IMR-90 (cell line): ENCODE measurements at regions not wholly inside any gene's neighbourhood (a gene's known extent, or its start where the extent isn't known, plus 50 kb on each side); places are given as distances from the start of the nearest gene placed in this dataset.
A peak's percentile ranks its signal among the peaks of the same experiment; 100 is the strongest.

Experiments used
- ATAC-seq: fragments of 200-7000 bp; cut with Tn5 transposase; 2 replicates; pipeline ENCODE4 v1.9.1; 2020; ENCODE audit warnings: low read depth, mild to moderate bottlenecking, moderate library complexity
- BruUV-seq: library from RNA; stranded (reverse); fragments of 400-500 nt; replicated peaks from 2 replicates; lab custom pipeline; 2021; lab: Mats Ljungman, UMichigan
- CTCF ChIA-PET: fragments of 300-600 bp; formaldehyde crosslinking; extraction: SDS; loops from one replicate; lab custom pipeline; 2021; ENCODE audit warnings: antibody characterized with exemption; lab: Yijun Ruan, JAX
- POLR2A ChIA-PET: fragments of 300-600 bp; sonication (Branson Sonifier 250); formaldehyde crosslinking; loops from one replicate; lab custom pipeline; 2022; ENCODE audit warnings: antibody characterized with exemption; ENCODE audit not compliant: unreplicated experiment; lab: Charles Lee
- DNase-seq: peaks from one replicate; pipeline ENCODE4 v3.0.0; 2013
- H2AFZ ChIP-seq: replicated peaks from 2 replicates; pipeline ENCODE3; 2013; ENCODE audit warnings: low read length, mild to moderate bottlenecking; ENCODE audit not compliant: poor library complexity
- H2AK5ac ChIP-seq: 2 replicates; pipeline ENCODE4 v1.6.1; 2013; ENCODE audit warnings: low read depth, low read length, inconsistent platforms
- H2AK9ac ChIP-seq: replicated peaks from 2 replicates; pipeline ENCODE3; 2013; ENCODE audit warnings: mild to moderate bottlenecking, low read depth, low read length, moderate library complexity; ENCODE audit not compliant: poor library complexity
- H2BK120ac ChIP-seq: 2 replicates; pipeline ENCODE4 v1.6.1; 2013; ENCODE audit warnings: low read depth, low read length, inconsistent platforms
- H2BK15ac ChIP-seq: 3 replicates; pipeline ENCODE4 v1.6.1; 2013; ENCODE audit warnings: low read depth, low read length, inconsistent platforms
- H2BK20ac ChIP-seq: 2 replicates; pipeline ENCODE4 v1.6.1; 2013; ENCODE audit warnings: low read depth, mild to moderate bottlenecking, inconsistent platforms, low read length, moderate library complexity
- H2BK5ac ChIP-seq: 2 replicates; pipeline ENCODE4 v1.6.1; 2013; ENCODE audit warnings: mild to moderate bottlenecking, low read depth, low read length, inconsistent platforms; ENCODE audit not compliant: poor library complexity, severe bottlenecking
- H3K14ac ChIP-seq: replicated peaks from 2 replicates; pipeline ENCODE4 v1.6.1; 2013; ENCODE audit warnings: low read depth, low read length, inconsistent platforms
- H3K18ac ChIP-seq: 2 replicates; pipeline ENCODE4 v1.6.1; 2013; ENCODE audit warnings: low read depth, low read length, control low read depth
- H3K23ac ChIP-seq: 2 replicates; pipeline ENCODE4 v1.6.1; 2013; ENCODE audit warnings: low read depth, low read length, inconsistent platforms
- H3K27ac ChIP-seq: 2 replicates; pipeline ENCODE4 v1.5.1; 2013; ENCODE audit warnings: mild to moderate bottlenecking, control low read depth, low read length; ENCODE audit not compliant: insufficient read depth
- H3K27me3 ChIP-seq: 2 replicates; pipeline ENCODE4 v1.6.1; 2013; ENCODE audit warnings: low read length; ENCODE audit not compliant: control insufficient read depth, insufficient read depth
- H3K36me3 ChIP-seq: 2 replicates; pipeline ENCODE4 v1.6.1; 2013; ENCODE audit warnings: low read length, mixed read lengths; ENCODE audit not compliant: control insufficient read depth, insufficient read depth
- H3K4ac ChIP-seq: 2 replicates; pipeline ENCODE4 v1.6.1; 2013; ENCODE audit warnings: low read depth, low read length, inconsistent platforms
- H3K4me1 ChIP-seq: 2 replicates; pipeline ENCODE4 v1.6.1; 2013; ENCODE audit warnings: low read length, mixed read lengths; ENCODE audit not compliant: control insufficient read depth, insufficient read depth
- H3K4me2 ChIP-seq: 2 replicates; pipeline ENCODE4 v1.6.1; 2013; ENCODE audit warnings: low read depth, mild to moderate bottlenecking, control low read depth, low read length, moderate library complexity
- H3K4me3 ChIP-seq: 2 replicates; pipeline ENCODE4 v1.5.1; 2013; ENCODE audit warnings: low read depth, mild to moderate bottlenecking, control low read depth, low read length, moderate library complexity; ENCODE audit not compliant: insufficient read depth
- H3K56ac ChIP-seq: 2 replicates; pipeline ENCODE4 v1.6.1; 2013; ENCODE audit warnings: low read length, inconsistent platforms; ENCODE audit not compliant: insufficient read depth; ENCODE audit errors: extremely low read depth
- H3K79me1 ChIP-seq, 2 experiments: 2 replicates each; pipeline ENCODE4 v1.6.1; 2013; ENCODE audit warnings: low read length in 2 of 2, inconsistent platforms in 1 of 2, low read depth in 1 of 2
- H3K9ac ChIP-seq: 2 replicates; pipeline ENCODE4 v1.6.1; 2013; ENCODE audit warnings: low read depth, low read length, control low read depth
- H3K9me1 ChIP-seq: 2 replicates; pipeline ENCODE4 v1.6.1; 2013; ENCODE audit warnings: low read length, inconsistent platforms; ENCODE audit not compliant: insufficient read depth
- H3K9me3 ChIP-seq: 2 replicates; pipeline ENCODE4 v1.6.1; 2013; ENCODE audit warnings: low read length; ENCODE audit not compliant: control insufficient read depth, insufficient read depth
- H4K20me1 ChIP-seq: 2 replicates; pipeline ENCODE4 v1.6.1; 2013; ENCODE audit warnings: low read length, inconsistent platforms; ENCODE audit not compliant: insufficient read depth
- H4K5ac ChIP-seq: 2 replicates; pipeline ENCODE4 v1.6.1; 2013; ENCODE audit warnings: mild to moderate bottlenecking, low read depth, low read length, control low read depth
- H4K8ac ChIP-seq, 2 experiments: 2 replicates each; pipeline ENCODE4 v1.6.1; 2013; ENCODE audit warnings: low read depth in 2 of 2, low read length in 2 of 2, control low read depth in 1 of 2, inconsistent platforms in 1 of 2
- H4K91ac ChIP-seq: 2 replicates; pipeline ENCODE4 v1.6.1; 2013; ENCODE audit warnings: low read depth, low read length, inconsistent platforms; ENCODE audit not compliant: insufficient read depth
- CEBPB ChIP-seq: IDR thresholded peaks from 2 replicates; pipeline ENCODE4 v1.6.1; 2012; ENCODE audit warnings: low read depth, low read length, improper control_type of control experiment
- CHD1 ChIP-seq: IDR thresholded peaks from 2 replicates; pipeline ENCODE4 v1.6.1; 2012; ENCODE audit warnings: low read depth, low read length, improper control_type of control experiment
- MXI1 ChIP-seq: IDR thresholded peaks from 2 replicates; pipeline ENCODE4 v1.6.1; 2012; ENCODE audit warnings: low read depth, mild to moderate bottlenecking, low read length, moderate library complexity, borderline replicate concordance
- WGBS, 2 experiments: methylation state at CpG; one replicate each; pipeline versions ENCODE4 v1.1.5 to v1.1.7; 2013; ENCODE audit warnings: missing lambda C conversion rate in 2 of 2; ENCODE audit not compliant: insufficient read length in 1 of 2; ENCODE audit errors: extremely low coverage in 2 of 2; 5-methylcytosine and 5-hydroxymethylcytosine counted together
- dilution Hi-C: fragments of 300-500 bp; cut with HindIII; formaldehyde crosslinking; loops from one replicate; pipeline ENCODE4 v1.14.3; 2018; ENCODE audit warnings: low sequenced_read_pairs; ENCODE audit not compliant: unreplicated experiment
- in situ Hi-C: fragments of 300-500 bp; cut with MboI; formaldehyde crosslinking; loops from 3 replicates; pipeline ENCODE4 v1.14.3; 2019; ENCODE audit warnings: low sequenced_read_pairs, inconsistent platforms, mixed read lengths
- intact Hi-C: fragments of 100-400 bp; cut with micrococcal nuclease; formaldehyde crosslinking; loops from 2 replicates; pipeline ENCODE4 v1.10.0; 2022

DNA sequence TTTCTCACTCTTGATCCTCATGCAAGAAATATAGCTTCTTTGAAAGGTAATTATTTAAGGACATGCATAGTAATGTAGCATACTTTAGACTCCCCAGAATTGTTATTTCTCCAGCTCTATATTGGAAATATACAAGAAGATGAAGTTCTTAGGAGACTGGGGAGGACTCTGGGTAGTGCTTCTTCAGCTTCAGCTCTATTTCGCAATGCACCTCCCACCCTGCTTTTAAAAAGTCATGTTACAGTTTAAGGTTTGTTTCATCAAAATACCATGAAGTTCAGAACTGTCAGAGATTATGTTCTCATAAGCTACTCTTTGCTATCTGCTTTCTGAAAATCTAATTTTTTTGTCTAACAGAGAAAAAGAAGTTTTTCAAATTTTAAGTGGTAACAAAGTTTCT lies 586.2 kb upstream of the ADGRL4 start:
- no peak for DNase-seq
- Histone ChIP-seq H2BK20ac (no peak overlapping the region), H3K4ac (no peak overlapping the region), H4K8ac (no peak overlapping the region), H3K4me3 (no peak overlapping the region), H3K4me1 (no peaks in the 10 kb centered on the region), H2AFZ (no peak overlapping the region), H3K79me1 (no peaks in the 10 kb centered on the region), H4K20me1 (no peaks in the 10 kb centered on the region), H3K9me3 (0 out of 2 replicates have a peak, but pooled peaks cover 3% of the 10 kb centered on the region), H3K27ac (no peak overlapping the region), H2AK5ac (no peak overlapping the region), H3K18ac (no peak overlapping the region), H2BK5ac (no peak overlapping the region), H3K14ac (no peak overlapping the region), H2AK9ac (no peak overlapping the region), H4K5ac (no peak overlapping the region), H3K9ac (no peak overlapping the region), H3K27me3 (no peaks in the 10 kb centered on the region), H2BK15ac (no peak overlapping the region), H3K36me3 (no peaks in the 10 kb centered on the region), H3K23ac (no peak overlapping the region), H4K91ac (no peak overlapping the region), H3K9me1 (no peaks in the 10 kb centered on the region), H3K56ac (no peak overlapping the region), H2BK120ac (no peak overlapping the region), H3K4me2 (no peak overlapping the region)
- CTCF ChIA-PET, result no interaction called here
- BruUV-seq, result no TSS peak
- in situ Hi-C loops, result no loop called here
- no peak for ATAC-seq
- intact Hi-C loops, result no loop called here
- WGBS, 2 experiments, result no CpG with 5 or more reads among the region's 1 CpG
- dilution Hi-C loops, result no loop called here
- TF ChIP-seq MXI1 (no peak), CEBPB (peak; percentile 66; the same call in 1 of the 2 replicates), CHD1 (no peak)
- POLR2A ChIA-PET, result no interaction called here
